HUDEP-2 (cell line): ENCODE measurements at regions not wholly inside any gene's neighbourhood (a gene's known extent, or its start where the extent isn't known, plus 50 kb on each side); places are given as distances from the start of the nearest gene placed in this dataset.
A peak's percentile ranks its signal among the peaks of the same experiment; 100 is the strongest.

ENCODE experiments used
- DNase-seq, 76 experiments: peaks; one replicate each; lab custom pipeline; 2025; ENCODE audit not compliant: unreplicated experiment in 76 of 76; lab: John Stamatoyannopoulos, UW

- no peak for DNase-seq
Observed at GRCh38 chr4:175514174-175514573, 297.9 kb downstream of the GPM6A start.

- DNase-seq: no peak
Observed at GRCh38 chr4:175530655-175531054, 281.4 kb downstream of the GPM6A start.

GRCh38 chr4:175531405-175532091 lies 280.5 kb downstream of the GPM6A start:
- no peak for DNase-seq

GRCh38 chr4:175536852-175537453 lies 275.1 kb downstream of the GPM6A start:
- peak in 21 of 76 experiments; percentile 1 to 37 (median 25) for DNase-seq

GRCh38 chr4:175539498-175539897 lies 272.6 kb downstream of the GPM6A start:
- DNase-seq: no peak

- DNase-seq: no peak
Observed at GRCh38 chr4:175540151-175540550, 271.9 kb downstream of the GPM6A start.

- no peak for DNase-seq
Observed at GRCh38 chr4:175540732-175541131, 271.3 kb downstream of the GPM6A start.

- no peak for DNase-seq
Observed at GRCh38 chr4:175542786-175543185, 269.3 kb downstream of the GPM6A start.

GRCh38 chr4:175559126-175559525 lies 252.9 kb downstream of the GPM6A start:
- DNase-seq: no peak

GRCh38 chr4:175559526-175559925 lies 252.5 kb downstream of the GPM6A start:
- DNase-seq: no peak

- DNase-seq: no peak
Observed at GRCh38 chr4:175560604-175561003, 251.5 kb downstream of the GPM6A start.

- no peak for DNase-seq
Observed at GRCh38 chr4:175561696-175562095, 250.4 kb downstream of the GPM6A start.

GRCh38 chr4:175562111-175562510 lies 250.0 kb downstream of the GPM6A start:
- no peak for DNase-seq

GRCh38 chr4:175562542-175562941 lies 249.5 kb downstream of the GPM6A start:
- DNase-seq: no peak
